Inferior parietal cortex (tissue), 1 donor: ENCODE measurements at regions not wholly inside any gene's neighbourhood (a gene's known extent, or its start where the extent isn't known, plus 50 kb on each side); places are given as distances from the start of the nearest gene placed in this dataset.
"Not testable (repeated sequence)": the region's sequence is repeated elsewhere in the genome, so short reads cannot be mapped to it uniquely, and the experiment has no call there.

Experiments
- DNase-seq: peaks from one replicate; pipeline ENCODE4 v3.0.0-alpha.2; 2016; ENCODE audit errors: extremely low spot score

DNA sequence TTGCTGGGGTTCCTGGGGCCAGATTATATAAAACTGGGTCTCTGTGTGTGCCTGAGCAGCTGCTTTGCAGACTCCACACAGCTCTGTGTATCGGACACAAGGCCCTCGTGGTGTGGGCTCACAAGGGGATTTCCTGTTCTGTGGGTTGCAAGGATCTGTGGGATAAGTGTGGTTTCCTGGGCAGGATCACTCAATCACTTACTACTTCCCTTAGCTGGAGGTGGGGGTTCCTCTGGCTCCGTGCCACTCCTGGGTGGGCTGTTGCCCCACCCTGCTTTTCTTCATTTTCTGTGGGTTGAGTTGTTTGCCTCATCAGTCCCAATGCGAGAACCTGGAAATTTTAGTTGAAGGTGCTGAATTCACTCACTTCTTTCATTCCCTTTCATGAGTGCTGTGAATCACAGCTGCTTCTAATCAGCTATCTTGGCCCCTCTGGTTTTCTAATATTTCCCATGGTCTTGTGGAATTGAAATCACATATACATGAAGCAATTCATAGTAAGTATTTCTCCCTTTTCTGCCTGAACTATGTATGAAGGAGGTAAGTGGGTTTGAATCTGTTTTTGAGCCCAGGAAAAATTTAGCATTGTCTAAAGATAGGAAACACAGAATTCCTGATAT lies 196.3 kb downstream of the DCDC2C start:
- no peak for DNase-seq

GRCh38 chr2:3902131-3902530 lies 198.8 kb downstream of the DCDC2C start:
- no peak for DNase-seq

- DNase-seq = no peak
Observed at GRCh38 chr2:3904061-3904460, 200.7 kb downstream of the DCDC2C start.

- not testable (repeated sequence) for DNase-seq
Observed at GRCh38 chr2:3908498-3908897, 205.1 kb downstream of the DCDC2C start.

DNA sequence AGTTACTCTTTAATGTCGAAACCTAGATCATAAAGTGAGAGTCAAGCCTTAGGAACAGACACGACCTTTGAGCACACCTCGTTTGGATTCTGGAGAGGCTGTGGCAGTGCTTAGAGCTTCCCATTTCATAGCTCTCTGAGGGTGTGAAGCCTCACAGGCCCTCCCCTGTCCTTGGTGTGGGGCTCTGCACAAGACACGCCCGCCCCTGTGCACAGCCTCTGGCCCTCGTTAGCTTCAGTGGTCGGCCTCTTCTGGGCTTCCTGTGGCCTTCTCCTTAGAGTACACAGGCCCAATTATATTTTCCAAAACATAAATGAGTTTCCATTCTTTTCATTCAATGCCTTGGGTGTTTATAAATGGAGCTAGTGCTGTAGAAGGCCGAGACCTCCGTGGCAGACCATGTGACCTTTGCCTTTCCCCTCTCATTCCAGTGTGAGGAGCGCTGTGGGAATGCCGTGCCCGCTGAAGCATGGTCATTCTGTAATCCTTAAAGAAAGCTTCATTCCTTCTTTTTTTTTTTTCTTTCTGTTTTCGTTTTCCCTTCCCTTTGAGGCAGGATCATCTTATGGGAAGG lies 208.6 kb downstream of the DCDC2C start:
- no peak for DNase-seq

- peak; percentile 21 for DNase-seq
Observed at GRCh38 chr2:3913166-3913565, 209.8 kb downstream of the DCDC2C start.

- no peak for DNase-seq
Observed at GRCh38 chr2:3914241-3914640, 210.9 kb downstream of the DCDC2C start.

GRCh38 chr2:3927031-3927430 lies 223.7 kb downstream of the DCDC2C start:
- DNase-seq = no peak

GRCh38 chr2:3929374-3929773 lies 226.0 kb downstream of the DCDC2C start:
- no peak for DNase-seq

- no peak for DNase-seq
Observed at GRCh38 chr2:3930246-3930645, 226.9 kb downstream of the DCDC2C start.

GRCh38 chr2:3940661-3941060 lies 237.3 kb downstream of the DCDC2C start:
- DNase-seq = no peak

DNA sequence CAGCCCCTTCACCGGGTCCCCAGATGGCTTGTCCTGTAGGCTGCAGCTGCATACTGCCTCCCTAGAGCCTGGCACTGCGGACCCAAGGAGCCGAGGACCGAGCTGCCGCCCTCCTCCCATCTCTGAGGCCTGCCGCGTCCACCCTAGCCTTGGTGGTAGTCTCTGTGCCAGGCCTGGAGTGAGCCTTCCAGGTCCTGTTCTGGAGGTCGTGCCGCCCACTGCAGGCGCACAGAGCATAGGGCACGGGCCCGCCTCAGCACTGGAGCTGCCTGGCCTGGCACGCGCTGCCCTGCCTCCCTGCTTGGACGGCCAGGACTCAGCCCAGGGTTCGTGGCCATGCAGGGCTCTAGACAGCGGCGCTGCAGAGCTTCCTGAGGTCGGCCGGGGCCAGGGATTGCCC lies 239.5 kb downstream of the DCDC2C start:
- no peak for DNase-seq

GRCh38 chr2:3944071-3944470 lies 240.7 kb downstream of the DCDC2C start:
- no peak for DNase-seq

GRCh38 chr2:3944841-3945240 lies 241.5 kb downstream of the DCDC2C start:
- no peak for DNase-seq

GRCh38 chr2:3948191-3948590 lies 244.8 kb downstream of the DCDC2C start:
- DNase-seq = no peak

GRCh38 chr2:3951131-3951954 lies 248.0 kb downstream of the DCDC2C start:
- no peak for DNase-seq

DNA sequence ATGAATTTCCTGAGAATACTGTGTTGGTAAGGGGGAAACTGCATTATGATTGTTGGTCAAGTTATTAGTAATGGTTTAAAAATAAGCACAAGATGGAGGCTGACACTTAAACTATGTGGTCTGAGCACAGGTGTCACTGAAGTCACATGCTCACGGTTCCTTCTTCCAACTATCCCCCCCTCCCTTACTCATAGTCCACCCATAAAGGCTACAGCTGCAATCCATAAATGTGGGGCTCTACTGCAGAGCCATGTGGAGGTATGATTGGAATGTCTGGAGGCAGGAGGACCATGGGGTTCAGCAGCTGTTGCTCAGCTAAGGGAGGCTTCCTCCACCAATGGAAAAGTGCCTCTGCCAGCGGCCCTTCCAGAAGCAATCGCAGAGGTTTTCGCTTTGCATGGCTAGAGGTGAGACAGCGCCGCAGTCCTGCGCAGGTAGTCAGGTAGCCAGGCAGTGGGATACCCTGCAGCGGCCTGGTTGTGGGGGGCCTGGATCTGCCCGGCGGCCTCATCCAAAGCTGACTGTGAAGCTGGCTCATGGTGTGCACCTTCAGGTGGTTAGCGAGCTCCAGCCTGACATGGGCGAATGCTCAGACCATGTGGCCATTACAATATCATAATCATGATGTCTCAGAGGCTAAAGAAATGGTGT lies 249.6 kb downstream of the DCDC2C start:
- no peak for DNase-seq

DNA sequence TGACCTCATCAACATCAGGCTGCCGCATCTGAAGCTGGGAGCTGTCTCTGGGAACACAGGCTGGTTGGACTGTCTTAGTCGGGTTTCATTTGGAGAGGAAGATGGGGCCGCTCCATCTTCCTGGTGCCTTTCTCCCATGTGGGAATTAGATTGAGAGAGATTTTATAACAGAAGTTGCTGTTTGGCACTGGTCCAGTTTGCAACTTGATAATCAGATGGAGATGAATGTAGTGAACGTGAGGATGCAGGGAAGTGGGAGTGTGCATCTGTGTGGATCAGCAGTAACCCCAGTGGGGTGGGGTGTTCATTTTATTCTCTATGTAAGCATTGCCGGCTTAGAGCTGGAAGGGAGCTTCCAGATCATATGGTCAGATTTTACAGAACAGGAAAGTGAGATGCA lies 250.9 kb downstream of the DCDC2C start:
- no peak for DNase-seq

GRCh38 chr2:3956406-3956805 lies 253.0 kb downstream of the DCDC2C start:
- DNase-seq = no peak

GRCh38 chr2:3956892-3957291 lies 253.5 kb downstream of the DCDC2C start:
- no peak for DNase-seq

- DNase-seq = no peak
Observed at GRCh38 chr2:3958465-3958864, 255.1 kb downstream of the DCDC2C start.

DNA sequence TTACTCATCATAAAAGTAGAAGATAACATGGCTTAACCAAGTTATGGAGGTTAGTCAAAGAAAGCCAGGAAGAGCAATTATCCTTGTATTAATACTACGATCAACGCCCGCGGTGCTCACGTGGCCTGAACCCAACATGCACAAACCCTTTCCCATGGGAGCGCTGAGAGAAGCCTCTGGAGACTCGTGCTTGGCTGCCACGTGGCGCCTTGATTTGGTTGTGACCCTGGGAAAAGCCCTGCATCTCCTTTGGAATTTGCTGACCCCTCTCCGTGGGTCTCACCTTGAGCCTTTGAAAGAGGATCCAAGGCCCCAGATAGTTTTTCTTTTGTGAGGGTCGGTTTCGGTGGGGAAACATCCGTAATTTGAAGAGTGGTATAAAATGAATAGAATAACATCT lies 255.6 kb downstream of the DCDC2C start:
- no peak for DNase-seq

GRCh38 chr2:3959372-3959771 lies 256.0 kb downstream of the DCDC2C start:
- peak; percentile 35 for DNase-seq
